Fibroblast of skin of left biceps (primary cell): ENCODE measurements at regions not wholly inside any gene's neighbourhood (a gene's known extent, or its start where the extent isn't known, plus 50 kb on each side); places are given as distances from the start of the nearest gene placed in this dataset.
"Not testable (repeated sequence)": the region's sequence is repeated elsewhere in the genome, so short reads cannot be mapped to it uniquely, and the experiment has no call there.

Experiments used
- DNase-seq, 2 experiments: peaks; one replicate each; pipeline ENCODE4 v3.0.0-alpha.2; 2013; ENCODE audit warnings: low read depth in 2 of 2

DNA sequence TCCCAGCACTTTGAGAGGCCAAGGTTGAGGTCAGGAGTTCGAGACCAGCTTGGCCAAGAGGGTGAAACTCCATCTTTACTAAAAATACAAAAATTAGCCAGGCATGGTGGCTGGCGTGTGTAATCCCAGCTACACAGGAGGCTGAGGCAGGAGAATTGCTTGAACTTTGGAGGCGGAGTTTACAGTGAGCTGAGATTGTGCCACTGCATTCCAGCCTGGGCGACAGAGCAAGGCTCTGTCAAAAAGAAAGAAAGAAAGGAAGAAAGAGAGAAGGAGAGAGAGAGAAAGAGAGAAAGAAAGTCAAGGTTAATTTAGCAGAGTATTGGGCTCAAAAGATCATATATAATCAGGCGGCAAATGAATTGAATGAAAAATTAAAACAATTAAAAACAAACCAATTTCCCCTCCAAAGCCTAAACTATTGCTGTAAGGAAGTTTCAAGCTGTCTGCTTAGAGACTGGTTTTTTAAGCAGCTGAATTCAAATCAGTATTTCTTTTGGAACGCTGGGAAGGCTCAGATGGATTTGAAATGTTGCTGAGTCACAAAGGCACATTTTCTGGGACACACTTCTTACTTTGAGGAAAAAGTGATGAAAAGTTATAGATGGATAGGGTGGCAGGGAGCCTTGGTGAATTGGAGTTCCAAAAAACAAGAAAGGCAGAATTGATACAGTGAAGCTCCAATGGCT, 81.3 kb upstream of the BHLHE40 start:
- DNase-seq: peak in 1 of 2 experiments; percentile 16

DNA sequence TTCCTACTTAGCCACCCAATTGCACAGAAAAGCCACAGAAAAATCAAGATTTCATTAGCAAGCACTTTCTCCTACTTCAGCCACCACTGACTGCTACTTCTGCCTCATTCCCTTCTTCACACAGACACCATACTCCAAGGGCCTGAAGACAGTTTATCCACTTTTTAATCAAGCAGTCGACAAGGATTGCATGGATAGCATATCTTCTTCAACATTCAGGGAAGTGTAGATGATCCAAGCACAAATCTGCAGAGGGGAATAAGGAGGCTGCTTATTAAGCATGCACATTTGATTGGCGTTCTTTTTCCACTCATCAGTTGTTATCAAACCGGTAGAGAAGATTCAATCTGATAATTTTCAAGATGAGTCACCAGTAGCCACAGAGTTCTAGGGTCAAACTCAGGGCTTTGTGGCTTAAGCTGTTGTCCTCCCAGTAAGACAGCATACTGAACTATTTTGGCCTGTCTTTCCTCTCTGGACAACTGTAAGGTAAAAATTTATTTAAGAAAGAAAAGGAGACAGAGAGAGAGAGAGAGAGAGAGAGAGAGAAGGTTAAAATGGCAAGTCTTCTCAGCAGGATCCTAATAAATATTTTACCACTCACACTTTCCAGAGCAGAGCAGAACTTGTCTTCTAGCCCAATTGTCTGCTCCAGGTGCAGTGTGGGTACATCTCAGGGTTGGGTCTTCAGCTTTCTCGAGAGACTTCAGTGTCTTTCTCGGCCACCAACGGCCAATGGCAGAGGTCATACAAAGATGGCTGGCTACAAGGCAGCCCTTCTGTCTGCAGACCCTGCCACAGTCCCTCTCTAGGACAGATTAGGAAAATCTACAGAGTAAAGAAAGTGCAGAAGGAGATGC, 80.6 kb upstream of the BHLHE40 start:
- DNase-seq: no peak

DNA sequence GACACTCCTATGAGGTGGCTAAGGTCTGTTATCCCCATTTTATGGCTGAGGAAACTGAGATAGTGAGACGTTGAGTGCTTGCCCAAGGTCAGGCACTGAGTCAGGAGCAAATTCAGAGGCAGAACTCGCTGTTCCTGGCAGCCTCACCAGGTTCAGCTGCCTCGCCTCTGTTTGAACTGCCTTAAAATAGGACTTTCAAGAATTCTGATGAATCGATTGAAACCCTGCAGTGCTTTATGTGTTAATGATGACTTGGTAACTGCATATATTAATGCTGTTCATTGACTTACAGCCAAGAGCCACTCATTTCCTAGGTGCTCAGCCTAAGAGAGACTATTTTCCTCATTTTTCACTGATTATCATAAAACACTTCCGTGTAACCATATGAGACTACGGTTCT, 79.5 kb upstream of the BHLHE40 start:
- DNase-seq: no peak

DNA sequence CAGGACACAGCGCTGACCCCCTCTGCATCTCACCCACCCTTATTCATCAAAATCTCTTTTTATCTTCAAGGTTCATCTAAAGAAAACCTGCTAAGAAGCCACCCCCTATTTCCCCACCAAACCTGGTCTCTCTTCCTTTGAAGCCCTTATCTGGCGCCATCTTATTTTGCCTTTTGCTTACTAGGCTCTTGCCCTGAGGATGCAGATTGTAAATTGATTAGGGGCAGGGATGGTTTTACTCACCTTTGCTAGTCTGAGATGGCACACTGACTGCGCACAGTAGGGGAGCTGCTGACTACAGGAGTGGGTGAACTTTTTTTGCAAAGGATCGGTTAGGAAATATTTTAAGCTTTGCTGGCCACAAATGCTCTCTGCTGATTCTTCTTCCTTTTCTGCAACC, 78.9 kb upstream of the BHLHE40 start:
- no peak for DNase-seq

DNA sequence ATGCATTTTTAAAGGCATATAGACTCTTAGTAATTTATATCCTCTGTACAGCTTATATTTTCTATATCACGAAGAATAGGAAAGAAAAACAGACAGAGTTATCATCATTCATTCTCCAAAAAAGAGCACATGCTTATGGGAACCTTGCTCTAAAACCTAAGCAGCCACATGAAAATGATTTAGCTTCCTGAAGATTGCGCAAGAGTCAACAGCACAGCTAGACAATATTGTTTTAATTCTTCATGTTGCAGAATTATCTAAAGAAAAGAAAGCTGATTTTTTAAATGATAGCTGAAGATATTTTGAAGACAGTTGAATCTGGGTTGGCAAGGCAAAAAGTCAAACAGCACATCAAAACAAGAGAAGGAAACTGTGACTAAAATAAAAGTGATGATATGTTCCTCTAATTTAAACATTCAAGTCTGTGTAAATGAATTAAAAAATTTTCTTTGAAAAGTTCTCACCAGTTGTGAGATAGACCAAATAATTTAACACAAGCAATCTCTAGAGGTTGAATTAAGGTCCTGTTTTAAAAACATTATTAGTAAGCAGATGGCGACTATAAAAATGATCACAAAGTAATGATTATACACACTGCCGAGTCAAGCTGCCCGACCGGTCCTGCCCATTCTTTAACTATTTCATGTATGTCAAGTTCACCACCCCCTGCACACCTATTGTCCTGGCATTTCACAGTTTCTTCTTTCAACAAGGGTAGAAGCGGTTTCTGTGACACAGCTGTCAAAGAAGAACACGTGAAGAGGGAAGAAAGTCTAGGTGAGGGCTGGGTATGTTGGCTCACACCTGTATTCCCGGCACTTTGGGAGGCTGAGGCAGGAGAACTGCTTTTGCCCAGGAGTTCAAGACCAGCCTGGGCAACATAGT, 74.2 kb upstream of the BHLHE40 start:
- DNase-seq: no peak

DNA sequence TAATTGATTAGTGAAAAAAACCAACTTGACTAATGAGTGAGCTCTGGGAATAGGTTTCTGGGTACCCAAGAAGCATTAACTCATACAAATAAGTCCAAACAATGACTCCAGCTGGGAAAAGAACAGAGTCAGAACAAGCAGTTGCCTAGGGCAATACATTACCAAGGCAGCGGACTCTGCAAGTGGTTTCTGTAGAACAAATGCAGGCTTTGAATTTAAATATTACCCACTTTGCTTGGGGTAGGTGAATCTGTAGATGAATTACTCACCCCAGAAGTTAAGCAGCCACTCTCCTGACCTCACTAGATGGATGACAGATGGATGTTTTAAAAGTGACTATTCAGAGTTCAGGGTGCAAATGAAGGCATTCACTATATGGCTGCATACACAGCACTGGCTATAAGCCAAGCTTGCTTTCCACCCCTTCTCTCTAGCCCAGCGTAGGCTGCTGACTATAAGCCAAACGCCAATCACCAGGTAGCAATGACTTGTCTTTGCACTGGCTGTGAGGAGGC, 73.1 kb upstream of the BHLHE40 start:
- DNase-seq: no peak

DNA sequence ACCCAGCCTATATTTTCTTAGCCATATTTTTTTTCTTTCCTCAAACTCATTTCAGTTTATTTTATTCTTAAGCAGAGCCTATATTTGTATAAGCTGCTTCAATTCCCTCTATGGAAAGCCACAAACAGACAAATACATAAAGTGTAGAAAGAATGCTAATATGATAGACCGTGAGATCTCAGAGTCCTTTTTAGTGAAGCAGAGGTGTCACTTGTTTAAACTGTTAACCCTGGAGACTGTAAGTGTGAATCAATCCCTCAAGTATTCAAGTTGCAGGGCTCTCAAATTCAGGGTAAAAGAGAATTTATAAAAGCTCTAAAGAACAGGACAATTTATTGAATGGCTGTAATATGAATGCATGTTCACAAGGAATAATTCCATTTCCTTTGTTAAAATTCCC, 72.2 kb upstream of the BHLHE40 start:
- DNase-seq: no peak

DNA sequence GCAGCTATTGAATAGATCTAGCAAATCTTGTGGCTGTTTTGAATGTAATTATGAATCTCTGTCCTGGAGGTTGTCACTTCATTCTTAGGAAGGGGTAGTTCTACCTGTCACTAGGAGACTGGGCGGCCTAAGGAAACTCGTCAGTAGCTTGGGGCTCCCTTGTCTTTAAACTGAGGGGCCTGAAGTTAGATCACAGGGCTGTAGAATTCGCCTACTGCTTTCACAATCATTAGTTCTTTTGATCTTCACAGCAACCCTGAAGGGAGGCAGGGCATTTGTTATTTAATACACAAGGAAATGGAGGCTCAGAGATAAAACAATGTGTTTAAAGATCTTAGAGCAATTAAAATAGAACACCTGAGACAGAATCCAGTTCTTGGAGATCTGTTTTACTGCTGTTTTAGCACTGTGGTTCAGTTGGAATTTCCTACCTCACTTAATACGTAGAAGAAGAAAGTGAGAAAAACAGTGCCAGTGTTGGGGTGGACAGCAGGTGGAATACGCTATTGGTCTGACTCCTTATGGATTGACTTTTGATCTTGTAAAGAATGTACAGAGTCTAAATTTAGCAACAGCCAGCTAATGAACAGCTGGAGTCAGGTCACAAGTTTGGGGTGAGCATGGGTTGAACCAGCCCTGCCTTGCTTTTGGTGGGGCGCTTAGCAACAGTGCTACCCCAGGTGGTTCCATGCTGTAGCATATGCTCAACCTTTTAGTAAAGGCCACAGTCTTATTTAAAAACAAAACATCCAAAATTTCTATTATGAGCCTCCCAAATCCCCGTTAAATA, 71.4 kb upstream of the BHLHE40 start:
- DNase-seq: no peak

DNA sequence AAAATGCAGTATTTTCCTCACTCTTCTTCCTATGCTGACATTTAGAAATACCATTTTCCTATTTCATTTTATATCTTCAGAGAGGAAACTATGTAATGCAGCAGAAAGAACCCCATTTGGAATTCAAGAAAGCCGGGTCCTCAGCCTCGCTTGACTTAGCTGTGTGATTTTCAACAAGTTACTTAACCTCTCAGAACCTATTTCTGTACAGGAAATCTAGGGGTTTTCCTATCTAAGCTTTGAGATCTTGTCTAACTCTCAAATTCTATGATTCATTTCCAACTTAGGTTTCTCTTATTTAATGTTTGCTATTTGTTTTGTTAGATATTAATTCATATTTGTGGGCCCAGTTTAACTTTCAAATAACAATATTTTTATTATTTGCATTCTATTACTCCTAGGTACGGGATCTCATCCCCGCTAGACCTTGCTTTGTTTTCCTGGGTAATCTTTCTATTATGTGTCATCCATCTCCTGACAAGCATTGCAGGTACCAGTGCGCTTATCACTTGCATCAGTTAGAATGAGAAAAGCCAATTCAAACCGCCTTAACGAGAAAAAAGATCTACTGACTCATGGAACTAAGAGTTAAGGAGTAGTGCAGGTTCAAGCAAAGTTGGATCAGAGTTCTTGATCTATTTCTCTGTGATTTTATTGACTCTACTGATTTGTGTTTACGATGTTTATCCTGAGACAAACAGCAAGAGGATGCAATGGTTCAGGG, 70.6 kb upstream of the BHLHE40 start:
- DNase-seq: no peak

DNA sequence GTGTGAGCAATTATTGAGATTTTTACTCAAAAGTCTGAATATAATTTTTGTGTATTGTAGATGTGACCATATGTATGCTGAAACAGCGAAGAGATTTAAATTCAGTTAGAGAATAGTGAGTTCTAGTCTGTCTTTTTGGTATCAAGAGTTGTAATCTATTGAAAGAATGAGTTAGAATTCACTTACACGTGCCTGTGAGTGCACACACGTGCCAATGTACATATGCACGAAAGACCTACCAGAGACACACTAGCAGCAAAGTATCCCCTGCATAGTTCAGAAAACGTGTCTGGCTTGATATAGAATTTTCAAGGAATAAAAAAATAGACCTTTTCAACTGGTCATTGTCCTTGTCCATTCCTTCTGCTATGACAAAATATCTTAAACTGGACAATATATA, 64.8 kb upstream of the BHLHE40 start:
- no peak for DNase-seq

DNA sequence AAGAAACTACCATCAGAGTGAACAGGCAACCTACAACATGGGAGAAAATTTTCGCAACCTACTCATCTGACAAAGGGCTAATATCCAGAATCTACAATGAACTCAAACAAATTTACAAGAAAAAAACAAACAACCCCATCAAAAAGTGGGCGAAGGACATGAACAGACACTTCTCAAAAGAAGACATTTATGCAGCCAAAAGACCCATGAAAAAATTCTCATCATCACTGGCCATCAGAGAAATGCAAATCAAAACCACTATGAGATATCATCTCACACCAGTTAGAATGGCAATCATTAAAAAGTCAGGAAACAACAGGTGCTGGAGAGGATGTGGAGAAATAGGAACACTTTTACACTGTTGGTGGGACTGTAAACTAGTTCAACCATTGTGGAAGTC, 57.6 kb upstream of the BHLHE40 start:
- DNase-seq: not testable (repeated sequence)

DNA sequence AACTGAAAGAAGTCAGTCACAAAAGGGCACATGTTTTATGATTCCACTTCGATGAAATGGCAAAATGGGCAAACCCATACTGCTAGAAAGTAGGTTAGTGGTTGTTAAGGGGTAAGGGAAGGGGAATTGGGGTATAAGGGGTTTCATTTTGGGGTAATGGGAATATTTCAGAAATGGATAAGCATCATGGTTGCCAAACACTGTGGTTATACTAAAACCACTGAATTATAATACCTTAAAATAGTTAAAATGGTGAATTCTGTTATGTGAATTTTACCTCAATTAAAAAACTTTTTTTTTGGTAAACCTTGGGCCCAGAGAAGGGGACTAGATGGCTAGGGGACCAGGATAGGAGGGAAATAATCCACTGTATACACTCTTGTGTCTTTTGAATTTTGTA, 52.3 kb upstream of the BHLHE40 start:
- DNase-seq: no peak

DNA sequence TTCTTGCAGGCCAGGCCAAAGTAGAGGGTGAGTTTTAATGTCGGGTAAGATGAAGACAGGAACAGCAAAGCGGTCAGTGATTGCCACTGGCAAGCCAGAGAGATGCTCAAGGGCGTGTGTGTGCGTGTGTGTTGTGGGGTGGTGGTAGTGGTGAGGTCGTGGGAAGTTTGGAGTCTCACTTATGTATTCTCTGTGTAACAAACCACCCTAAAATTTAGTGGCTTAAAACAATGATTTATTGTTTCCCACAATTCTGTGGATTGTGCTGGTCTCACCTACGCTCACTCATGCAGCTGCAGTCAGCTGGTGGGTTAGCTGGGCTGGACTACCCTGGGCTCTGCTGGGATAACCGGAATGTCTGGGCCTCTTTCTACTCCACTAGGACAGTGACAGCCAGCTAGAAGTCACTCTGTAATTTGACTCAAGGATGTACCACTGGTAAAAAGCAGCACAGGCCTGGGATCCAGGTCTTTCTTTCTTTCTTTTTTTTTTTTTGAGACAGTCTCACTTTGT, 50.9 kb upstream of the BHLHE40 start:
- DNase-seq: no peak
